Common myeloid progenitor, CD34-positive (primary cell): ENCODE measurements at regions not wholly inside any gene's neighbourhood (a gene's known extent, or its start where the extent isn't known, plus 50 kb on each side); places are given as distances from the start of the nearest gene placed in this dataset.
"Not testable (repeated sequence)": the region's sequence is repeated elsewhere in the genome, so short reads cannot be mapped to it uniquely, and the experiment has no call there.

ENCODE experiments used
- CTCF ChIA-PET: fragments of 350-600 bp; sonication (Branson Sonifier 250); formaldehyde crosslinking; loops from one replicate; lab custom pipeline; 2021; ENCODE audit warnings: antibody characterized with exemption; lab: Charles Lee
- POLR2A ChIA-PET: fragments of 350-600 bp; sonication (Branson Sonifier 250); formaldehyde crosslinking; loops from one replicate; lab custom pipeline; 2021; ENCODE audit warnings: antibody characterized with exemption; lab: Charles Lee
- DNase-seq, 3 donors: peaks; one replicate each; pipeline versions ENCODE4 v3.0.0 to v3.0.0-alpha.2; 2013
- H3K27ac ChIP-seq, 2 experiments: 1 replicate in 1 of 2; 2 replicates in 1 of 2; pipeline ENCODE4 v1.7.0; 2013; ENCODE audit warnings: inconsistent platforms in 2 of 2, low read length in 2 of 2, mild to moderate bottlenecking in 2 of 2, low read depth in 1 of 2, moderate library complexity in 1 of 2; ENCODE audit not compliant: severe bottlenecking in 2 of 2, insufficient read depth in 1 of 2, poor library complexity in 1 of 2
- H3K27me3 ChIP-seq, 5 experiments: replicated peaks in 2 of 5; 1 replicate in 3 of 5; 2 replicates in 2 of 5; pipeline versions ENCODE4 v1.6.1 to v1.7.0; 2013; ENCODE audit warnings: low read length in 4 of 5, mild to moderate bottlenecking in 2 of 5, moderate library complexity in 2 of 5, inconsistent platforms in 1 of 5; ENCODE audit not compliant: insufficient read depth in 5 of 5, control insufficient read depth in 4 of 5
- H3K36me3 ChIP-seq, 4 experiments: 1 replicate in 2 of 4; 2 replicates in 2 of 4; pipeline versions ENCODE4 v1.6.1 to v1.7.0; 2013; ENCODE audit warnings: low read length in 3 of 4, control low read depth in 1 of 4, mild to moderate bottlenecking in 1 of 4; ENCODE audit not compliant: control insufficient read depth in 4 of 4, insufficient read depth in 4 of 4
- H3K4me1 ChIP-seq, 4 experiments: 1 replicate in 3 of 4; 2 replicates in 1 of 4; pipeline versions ENCODE4 v1.6.1 to v1.7.1; 2013; ENCODE audit warnings: low read length in 3 of 4, mild to moderate bottlenecking in 3 of 4, control low read depth in 1 of 4, inconsistent platforms in 1 of 4, moderate library complexity in 1 of 4; ENCODE audit not compliant: control insufficient read depth in 4 of 4, insufficient read depth in 4 of 4; ENCODE audit errors: control extremely low read depth in 1 of 4
- H3K4me3 ChIP-seq, 7 experiments: 1 replicate in 4 of 7; 2 replicates in 3 of 7; pipeline versions ENCODE4 v1.5.1 to v1.7.0; 2013; ENCODE audit warnings: mild to moderate bottlenecking in 7 of 7, low read length in 6 of 7, moderate library complexity in 6 of 7, inconsistent platforms in 2 of 7, low read depth in 2 of 7, control low read depth in 1 of 7; ENCODE audit not compliant: insufficient read depth in 4 of 7, control insufficient read depth in 1 of 7; ENCODE audit errors: extremely low read depth in 1 of 7
- H3K9me3 ChIP-seq, 5 experiments: 1 replicate in 4 of 5; 2 replicates in 1 of 5; pipeline versions ENCODE4 v1.6.1 to v1.7.1; 2013; ENCODE audit warnings: low read length in 4 of 5, mild to moderate bottlenecking in 2 of 5, inconsistent platforms in 1 of 5, low read depth in 1 of 5, moderate library complexity in 1 of 5; ENCODE audit not compliant: control insufficient read depth in 4 of 5, insufficient read depth in 2 of 5; ENCODE audit errors: control extremely low read depth in 1 of 5
- WGBS: methylation state at CpG from one replicate; pipeline ENCODE4 v1.1.5; 2013; ENCODE audit not compliant: insufficient coverage; 5-methylcytosine and 5-hydroxymethylcytosine counted together

- no peaks in the 10 kb centered on the region for H3K9me3 ChIP-seq
- H3K4me1 ChIP-seq: no peaks in the 10 kb centered on the region
- no peak for DNase-seq
- no peaks in the 10 kb centered on the region for H3K36me3 ChIP-seq
- no peak overlapping the region for H3K4me3 ChIP-seq
- ChIA-PET CTCF (no interaction called here), POLR2A (no interaction called here)
- no peaks in the 10 kb centered on the region for H3K27me3 ChIP-seq
- H3K27ac ChIP-seq: no peak overlapping the region
- WGBS: 80% methylated on average over 1 of the region's 3 CpGs
Observed at GRCh38 chr9:119880361-119880760, 511.1 kb upstream of the BRINP1 start.

- ChIA-PET CTCF (no interaction called here), POLR2A (no interaction called here)
- no peaks in the 10 kb centered on the region for H3K27me3 ChIP-seq
- H3K36me3 ChIP-seq: no peaks in the 10 kb centered on the region
- H3K9me3 ChIP-seq: no peaks in the 10 kb centered on the region
- WGBS: 94% methylated on average over 5 of the region's 6 CpGs
- no peaks in the 10 kb centered on the region for H3K4me1 ChIP-seq
- H3K27ac ChIP-seq: no peak overlapping the region
- no peak overlapping the region for H3K4me3 ChIP-seq
- DNase-seq: no peak
Observed at GRCh38 chr9:119877306-119877705, 508.1 kb upstream of the BRINP1 start.

- Histone ChIP-seq H3K27ac (no peak overlapping the region), H3K36me3 (no peaks in the 10 kb centered on the region), H3K9me3 (no peaks in the 10 kb centered on the region), H3K4me1 (no peaks in the 10 kb centered on the region), H3K4me3 (no peak overlapping the region), H3K27me3 (no peaks in the 10 kb centered on the region)
- ChIA-PET CTCF (no interaction called here), POLR2A (no interaction called here)
- 100% methylated on average over 2 of the region's 3 CpGs for WGBS
- DNase-seq: no peak
Observed at GRCh38 chr9:119873877-119874276, 504.6 kb upstream of the BRINP1 start.

GRCh38 chr9:119870251-119870650, 501.0 kb upstream of the BRINP1 start:
- H3K9me3 ChIP-seq, H3K27ac ChIP-seq, POLR2A ChIA-PET, H3K4me3 ChIP-seq, H3K4me1 ChIP-seq, H3K27me3 ChIP-seq, DNase-seq, H3K36me3 ChIP-seq: not testable (repeated sequence)
- WGBS: 100% methylated on average over 4 of the region's 26 CpGs
- CTCF ChIA-PET: interaction anchor here (0.9 kb wide), 1 partner anchor 99 kb away, joined by 3 read pairs; no protein-coding TSS in a partner anchor

- H3K4me1 ChIP-seq: no peaks in the 10 kb centered on the region
- no peak for DNase-seq
- 42% methylated on average over 4 of the region's 5 CpGs for WGBS
- ChIA-PET CTCF (no interaction called here), POLR2A (no interaction called here)
- H3K36me3 ChIP-seq: no peaks in the 10 kb centered on the region
- no peaks in the 10 kb centered on the region for H3K9me3 ChIP-seq
- no peak overlapping the region for H3K4me3 ChIP-seq
- no peaks in the 10 kb centered on the region for H3K27me3 ChIP-seq
- no peak overlapping the region for H3K27ac ChIP-seq
Observed at GRCh38 chr9:119868694-119869093, 499.5 kb upstream of the BRINP1 start.

GRCh38 chr9:119861842-119862241, 492.6 kb upstream of the BRINP1 start:
- Histone ChIP-seq H3K4me1 (no peaks in the 10 kb centered on the region), H3K36me3 (no peaks in the 10 kb centered on the region), H3K27ac (no peak overlapping the region), H3K9me3 (no peaks in the 10 kb centered on the region), H3K4me3 (no peak overlapping the region), H3K27me3 (no peaks in the 10 kb centered on the region)
- DNase-seq: no peak
- ChIA-PET CTCF (no interaction called here), POLR2A (no interaction called here)

- H3K27ac ChIP-seq: no peak overlapping the region
- ChIA-PET CTCF (no interaction called here), POLR2A (no interaction called here)
- DNase-seq: no peak
- H3K27me3 ChIP-seq: no peaks in the 10 kb centered on the region
- no peaks in the 10 kb centered on the region for H3K4me1 ChIP-seq
- 100% methylated on average over 1 of the region's 2 CpGs for WGBS
- no peak overlapping the region for H3K4me3 ChIP-seq
- H3K9me3 ChIP-seq: no peaks in the 10 kb centered on the region
- no peaks in the 10 kb centered on the region for H3K36me3 ChIP-seq
Observed at GRCh38 chr9:119859128-119859527, 489.9 kb upstream of the BRINP1 start.
